Mesendoderm (in vitro differentiated cells): ENCODE measurements at regions not wholly inside any gene's neighbourhood (a gene's known extent, or its start where the extent isn't known, plus 50 kb on each side); places are given as distances from the start of the nearest gene placed in this dataset.

ENCODE experiments used
- DNase-seq: peaks from one replicate; pipeline ENCODE4 v3.0.0; 2013
- H2AK5ac ChIP-seq: 2 replicates; pipeline ENCODE4 v1.6.1; 2013; ENCODE audit warnings: low read length, inconsistent platforms
- H2BK120ac ChIP-seq: 2 replicates; pipeline ENCODE4 v1.6.1; 2013; ENCODE audit warnings: low read depth, mild to moderate bottlenecking, low read length, moderate library complexity, mixed read lengths
- H2BK15ac ChIP-seq: replicated peaks from 2 replicates; pipeline ENCODE4 v1.6.1; 2013; ENCODE audit warnings: low read depth, mild to moderate bottlenecking, moderate library complexity
- H2BK5ac ChIP-seq: 2 replicates; pipeline ENCODE4 v1.6.1; 2013; ENCODE audit warnings: low read length, inconsistent platforms
- H3K18ac ChIP-seq: 2 replicates; pipeline ENCODE4 v1.6.1; 2013; ENCODE audit warnings: mild to moderate bottlenecking, low read length, mixed read lengths
- H3K23ac ChIP-seq: one replicate; pipeline ENCODE4 v1.6.1; 2013; ENCODE audit warnings: low read length
- H3K27ac ChIP-seq: 2 replicates; pipeline ENCODE4 v1.5.1; 2013; ENCODE audit warnings: low read depth, mild to moderate bottlenecking, inconsistent platforms, low read length, moderate library complexity
- H3K27me3 ChIP-seq: 2 replicates; pipeline ENCODE4 v1.6.1; 2013; ENCODE audit warnings: low read length, control low read depth, mild to moderate bottlenecking, inconsistent platforms; ENCODE audit not compliant: insufficient read depth, poor library complexity
- H3K36me3 ChIP-seq: 2 replicates; pipeline ENCODE4 v1.6.1; 2013; ENCODE audit warnings: low read length, inconsistent platforms; ENCODE audit not compliant: control insufficient read depth, insufficient read depth
- H3K4ac ChIP-seq: one replicate; pipeline ENCODE4 v1.6.1; 2013; ENCODE audit warnings: low read depth, mild to moderate bottlenecking, low read length, moderate library complexity
- H3K4me1 ChIP-seq: 2 replicates; pipeline ENCODE4 v1.6.1; 2013; ENCODE audit warnings: low read depth, low read length, inconsistent platforms; ENCODE audit not compliant: control insufficient read depth
- H3K4me2 ChIP-seq: 2 replicates; pipeline ENCODE4 v1.6.1; 2013; ENCODE audit warnings: low read length
- H3K4me3 ChIP-seq: 2 replicates; pipeline ENCODE4 v1.5.1; 2013; ENCODE audit warnings: mild to moderate bottlenecking, low read length
- H3K56ac ChIP-seq: one replicate; pipeline ENCODE4 v1.6.1; 2013; ENCODE audit warnings: low read length
- H3K79me1 ChIP-seq: 2 replicates; pipeline ENCODE4 v1.6.1; 2013; ENCODE audit warnings: low read length, inconsistent platforms
- H3K79me2 ChIP-seq: 2 replicates; pipeline ENCODE4 v1.6.1; 2013; ENCODE audit warnings: mild to moderate bottlenecking, low read length; ENCODE audit not compliant: control insufficient read depth, insufficient read depth
- H3K9ac ChIP-seq: 2 replicates; pipeline ENCODE4 v1.6.1; 2013; ENCODE audit warnings: low read length, inconsistent platforms
- H4K5ac ChIP-seq: one replicate; pipeline ENCODE4 v1.6.1; 2013; ENCODE audit warnings: low read length
- H4K8ac ChIP-seq: one replicate; pipeline ENCODE4 v1.6.1; 2013; ENCODE audit warnings: low read depth, mild to moderate bottlenecking, control low read depth, low read length, moderate library complexity
- WGBS: extraction: QIAGEN DNeasy Blood & Tissue Kit; methylation state at CpG from one replicate; pipeline ENCODE4 v1.1.7; 2013; ENCODE audit warnings: low lambda C conversion rate, missing lambda C conversion rate; ENCODE audit not compliant: insufficient coverage; ENCODE audit errors: extremely low coverage; 5-methylcytosine and 5-hydroxymethylcytosine counted together

DNA sequence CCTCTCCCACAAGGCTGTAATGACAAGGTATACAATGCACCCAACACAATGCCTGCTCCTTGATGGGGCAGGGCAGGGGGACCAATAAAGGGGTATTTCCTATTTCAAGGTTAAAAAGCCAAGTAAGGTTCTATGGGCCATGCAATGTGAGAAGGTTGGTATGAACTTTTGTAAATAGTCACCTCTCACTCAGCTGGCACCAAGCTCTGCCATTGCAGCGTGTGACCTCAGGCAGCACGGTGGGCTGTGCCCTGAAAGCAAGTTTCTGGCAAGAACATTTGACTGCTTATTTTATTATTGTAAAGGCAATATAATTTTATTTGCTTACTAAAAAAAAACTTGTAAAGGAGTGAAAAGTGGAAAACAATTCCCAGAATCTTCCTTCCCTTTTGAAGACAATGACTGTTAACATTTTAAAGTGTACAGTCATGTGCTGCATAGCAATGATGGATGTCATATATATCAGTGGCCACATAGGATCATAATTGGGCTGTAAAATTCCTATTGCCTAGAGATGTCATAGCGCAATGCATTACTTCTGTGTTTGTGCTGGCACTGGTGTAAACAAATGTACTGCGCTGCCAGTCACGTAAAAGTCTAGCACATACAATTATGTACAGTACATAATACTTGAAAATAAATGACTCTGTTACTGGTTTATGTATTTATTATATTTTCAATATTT is 167.3 kb upstream of the RORA start:
- no peaks in the 10 kb centered on the region for H3K79me2 ChIP-seq
- no peak overlapping the region for H2BK15ac ChIP-seq
- H3K56ac ChIP-seq: no peak overlapping the region
- no peak overlapping the region for H3K4me3 ChIP-seq
- no peak overlapping the region for H2BK120ac ChIP-seq
- no peak overlapping the region for H3K4me2 ChIP-seq
- no peaks in the 10 kb centered on the region for H3K79me1 ChIP-seq
- WGBS: no CpG with 5 or more reads among the region's 5 CpGs
- no peak overlapping the region for H4K8ac ChIP-seq
- H3K27ac ChIP-seq: no peak overlapping the region
- no peak overlapping the region for H3K23ac ChIP-seq
- no peak for DNase-seq
- no peak overlapping the region for H3K4ac ChIP-seq
- no peak overlapping the region for H2AK5ac ChIP-seq
- no peak overlapping the region for H2BK5ac ChIP-seq
- H3K36me3 ChIP-seq: no peaks in the 10 kb centered on the region
- peaks cover 1% of the 10 kb centered on the region for H3K27me3 ChIP-seq
- no peaks in the 10 kb centered on the region for H3K4me1 ChIP-seq
- H3K18ac ChIP-seq: no peak overlapping the region
- H4K5ac ChIP-seq: no peak overlapping the region
- H3K9ac ChIP-seq: no peak overlapping the region

DNA sequence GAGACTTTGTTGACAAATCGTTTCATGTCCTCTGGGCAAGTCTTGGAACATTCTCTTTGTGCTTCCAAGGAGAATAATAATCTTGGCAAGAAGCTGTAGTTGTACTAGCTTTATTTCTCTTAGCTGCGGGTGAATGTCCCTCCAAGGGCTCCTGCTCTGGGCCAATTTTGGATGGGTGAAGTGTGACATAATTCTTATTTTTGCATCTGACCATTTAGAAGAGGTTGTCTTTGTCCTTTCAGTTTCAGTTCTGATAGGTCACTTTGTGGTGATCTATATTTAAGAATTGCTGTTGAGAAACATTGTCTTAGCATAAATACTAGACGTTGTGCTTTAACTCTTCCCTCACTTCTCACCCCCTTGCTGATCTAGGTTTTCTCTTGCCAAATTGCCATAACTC is 164.8 kb upstream of the RORA start:
- Histone ChIP-seq H4K8ac (no peak overlapping the region), H2BK5ac (no peak overlapping the region), H3K4ac (no peak overlapping the region), H3K27ac (no peak overlapping the region), H3K27me3 (peaks cover 1% of the 10 kb centered on the region), H3K18ac (no peak overlapping the region), H3K4me2 (no peak overlapping the region), H2BK15ac (no peak overlapping the region), H3K56ac (no peak overlapping the region), H4K5ac (no peak overlapping the region), H3K79me2 (no peaks in the 10 kb centered on the region), H2BK120ac (no peak overlapping the region), H3K36me3 (no peaks in the 10 kb centered on the region), H3K79me1 (no peaks in the 10 kb centered on the region), H3K4me1 (no peaks in the 10 kb centered on the region), H3K23ac (no peak overlapping the region), H2AK5ac (no peak overlapping the region), H3K4me3 (no peak overlapping the region), H3K9ac (no peak overlapping the region)
- no peak for DNase-seq
- no CpG with 5 or more reads among the region's 3 CpGs for WGBS

DNA sequence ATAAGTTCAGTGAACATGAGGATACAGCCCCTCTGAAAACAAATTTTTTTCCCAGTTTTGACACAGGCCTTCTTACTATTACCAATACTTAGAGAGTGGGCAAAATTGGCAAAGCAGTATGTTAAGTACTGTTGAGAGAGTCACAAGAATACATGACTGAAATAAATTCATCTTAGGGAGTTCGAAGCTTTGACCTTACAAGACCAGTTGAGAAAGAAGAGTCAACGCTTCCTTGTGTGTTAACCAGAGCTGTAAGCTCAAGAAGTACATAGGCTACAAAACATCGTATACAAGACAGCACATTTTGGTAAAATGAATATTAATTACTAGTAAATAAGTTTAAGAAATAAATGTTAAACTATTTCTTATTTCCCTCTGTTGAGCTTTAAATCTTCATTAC is 164.4 kb upstream of the RORA start:
- Histone ChIP-seq H3K56ac (no peak overlapping the region), H3K23ac (no peak overlapping the region), H3K4me3 (no peak overlapping the region), H3K9ac (no peak overlapping the region), H3K79me1 (no peaks in the 10 kb centered on the region), H4K8ac (no peak overlapping the region), H3K18ac (no peak overlapping the region), H3K4me1 (no peaks in the 10 kb centered on the region), H2AK5ac (no peak overlapping the region), H3K27me3 (peaks cover 1% of the 10 kb centered on the region), H3K79me2 (no peaks in the 10 kb centered on the region), H3K4me2 (no peak overlapping the region), H3K4ac (no peak overlapping the region), H2BK15ac (no peak overlapping the region), H2BK120ac (no peak overlapping the region), H4K5ac (no peak overlapping the region), H3K27ac (no peak overlapping the region), H3K36me3 (no peaks in the 10 kb centered on the region), H2BK5ac (no peak overlapping the region)
- no CpG with 5 or more reads among the region's 3 CpGs for WGBS
- DNase-seq: no peak

DNA sequence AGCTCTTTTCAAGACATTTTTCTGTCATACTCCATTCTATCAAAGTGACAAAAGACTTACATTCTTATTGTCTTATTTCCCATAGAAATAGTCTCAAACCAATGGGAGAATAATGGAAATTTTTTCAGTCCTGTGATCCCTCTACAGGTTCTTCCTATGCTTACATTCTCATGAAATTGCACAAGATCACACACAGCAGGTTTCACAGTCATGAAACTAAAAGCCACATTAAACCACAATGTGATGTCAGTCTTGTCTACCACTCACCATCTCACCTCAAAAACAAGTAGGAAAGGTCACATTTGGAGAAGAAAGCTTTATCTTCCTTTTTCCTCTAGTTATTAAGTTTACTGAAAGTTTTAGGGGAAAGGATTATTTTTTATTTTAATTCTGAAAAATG is 161.0 kb upstream of the RORA start:
- no peak for DNase-seq
- H3K36me3 ChIP-seq: no peaks in the 10 kb centered on the region
- H3K4me3 ChIP-seq: no peak overlapping the region
- H2BK15ac ChIP-seq: no peak overlapping the region
- no peak overlapping the region for H3K18ac ChIP-seq
- H3K79me2 ChIP-seq: no peaks in the 10 kb centered on the region
- no peak overlapping the region for H3K27ac ChIP-seq
- no peak overlapping the region for H3K4ac ChIP-seq
- no peak overlapping the region for H4K8ac ChIP-seq
- H2BK5ac ChIP-seq: no peak overlapping the region
- peaks cover 1% of the 10 kb centered on the region for H3K27me3 ChIP-seq
- no peak overlapping the region for H2BK120ac ChIP-seq
- no peak overlapping the region for H4K5ac ChIP-seq
- no peaks in the 10 kb centered on the region for H3K4me1 ChIP-seq
- H3K9ac ChIP-seq: no peak overlapping the region
- H2AK5ac ChIP-seq: no peak overlapping the region
- no peak overlapping the region for H3K23ac ChIP-seq
- no peaks in the 10 kb centered on the region for H3K79me1 ChIP-seq
- H3K4me2 ChIP-seq: no peak overlapping the region
- no peak overlapping the region for H3K56ac ChIP-seq

DNA sequence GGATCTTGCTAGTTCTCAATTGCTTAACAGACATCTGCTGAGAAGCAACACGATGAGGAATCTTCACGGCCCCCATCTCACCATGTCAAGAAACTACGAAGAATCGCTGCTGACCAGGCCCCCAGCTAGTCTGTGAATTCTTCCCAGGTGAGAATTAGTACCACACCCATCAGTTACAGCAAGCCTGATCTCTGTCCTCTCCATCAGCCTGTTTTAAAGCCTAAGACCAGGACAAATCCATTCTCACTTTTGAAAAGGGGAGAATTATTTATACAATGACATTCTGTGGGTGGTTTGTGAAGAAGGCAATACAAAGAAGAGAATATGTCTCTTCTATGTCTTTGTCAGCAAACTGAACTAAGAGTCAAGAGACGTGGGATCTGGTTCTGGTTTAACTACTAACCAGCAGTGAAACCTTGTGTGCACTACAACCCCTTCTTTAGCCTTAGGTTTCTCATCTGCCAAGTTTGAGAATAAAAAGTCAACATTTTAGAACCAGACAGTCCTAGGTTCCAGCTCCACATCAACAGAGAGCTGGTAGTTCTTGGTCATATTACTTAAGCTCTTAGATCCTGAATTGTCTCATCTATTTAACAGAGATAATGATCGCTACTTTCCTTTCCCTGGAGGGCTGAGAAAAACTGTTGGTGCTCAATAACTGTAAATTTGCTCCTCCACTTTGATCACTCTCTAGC is 160.4 kb upstream of the RORA start:
- Histone ChIP-seq H4K8ac (no peak overlapping the region), H2BK120ac (no peak overlapping the region), H3K4me3 (no peak overlapping the region), H3K79me1 (no peaks in the 10 kb centered on the region), H3K18ac (no peak overlapping the region), H2BK15ac (no peak overlapping the region), H3K79me2 (no peaks in the 10 kb centered on the region), H3K27ac (no peak overlapping the region), H3K9ac (no peak overlapping the region), H3K27me3 (peaks cover 1% of the 10 kb centered on the region), H3K4me2 (no peak overlapping the region), H2BK5ac (no peak overlapping the region), H3K4ac (no peak overlapping the region), H3K4me1 (no peaks in the 10 kb centered on the region), H3K36me3 (no peaks in the 10 kb centered on the region), H4K5ac (no peak overlapping the region), H3K23ac (no peak overlapping the region), H2AK5ac (no peak overlapping the region), H3K56ac (no peak overlapping the region)
- DNase-seq: no peak
- no CpG with 5 or more reads among the region's 6 CpGs for WGBS

DNA sequence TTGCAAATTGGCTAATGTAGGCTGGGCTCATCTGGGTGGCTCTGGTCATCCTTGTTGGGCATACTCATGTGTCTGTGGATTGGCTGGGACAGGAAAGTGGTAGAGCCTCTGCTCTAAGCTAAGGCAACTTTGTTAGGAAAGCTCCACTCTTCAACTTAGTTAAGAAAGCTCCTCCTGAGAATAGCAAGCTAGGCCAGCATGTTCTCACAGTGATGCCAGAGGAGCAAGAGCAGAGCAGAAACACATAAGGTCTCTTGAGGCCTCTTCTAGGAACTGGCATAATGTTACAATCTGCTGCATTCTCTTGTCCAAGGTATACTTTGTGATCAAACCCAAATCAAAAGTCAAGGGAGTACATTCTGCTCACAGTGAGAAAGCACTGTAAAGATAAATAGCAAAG is 158.6 kb upstream of the RORA start:
- H3K18ac ChIP-seq: no peak overlapping the region
- H2BK5ac ChIP-seq: no peak overlapping the region
- no peak overlapping the region for H3K23ac ChIP-seq
- H4K8ac ChIP-seq: no peak overlapping the region
- H2AK5ac ChIP-seq: no peak overlapping the region
- H3K79me2 ChIP-seq: no peaks in the 10 kb centered on the region
- H3K4me1 ChIP-seq: no peaks in the 10 kb centered on the region
- H3K79me1 ChIP-seq: no peaks in the 10 kb centered on the region
- H2BK15ac ChIP-seq: no peak overlapping the region
- H3K4me3 ChIP-seq: no peak overlapping the region
- H3K9ac ChIP-seq: no peak overlapping the region
- no peak overlapping the region for H3K4ac ChIP-seq
- H3K56ac ChIP-seq: no peak overlapping the region
- H4K5ac ChIP-seq: no peak overlapping the region
- no peak for DNase-seq
- no peak overlapping the region for H3K4me2 ChIP-seq
- H3K27ac ChIP-seq: no peak overlapping the region
- no peaks in the 10 kb centered on the region for H3K36me3 ChIP-seq
- no peak overlapping the region for H2BK120ac ChIP-seq
- H3K27me3 ChIP-seq: peaks cover 1% of the 10 kb centered on the region
